GM13977 (cell line): ENCODE measurements at regions not wholly inside any gene's neighbourhood (a gene's known extent, or its start where the extent isn't known, plus 50 kb on each side); places are given as distances from the start of the nearest gene placed in this dataset.
"Not testable (repeated sequence)": the region's sequence is repeated elsewhere in the genome, so short reads cannot be mapped to it uniquely, and the experiment has no call there.

Experiments used
- DNase-seq: peaks from one replicate; pipeline ENCODE4 v3.0.0; 2012; ENCODE audit warnings: low spot score
- in situ Hi-C: fragments of 300-500 bp; cut with MboI; formaldehyde crosslinking; loops from one replicate; pipeline ENCODE4 v1.12.0; 2022; ENCODE audit warnings: low sequenced_read_pairs, low pct_unique_long_range_greater_than_20kb, mixed read lengths, inconsistent platforms; ENCODE audit not compliant: unreplicated experiment
- TF ChIP-seq, protein P1 (sequence below): IDR thresholded peaks from 2 replicates; pipeline ENCODE4 v1.5.1; 2012; ENCODE audit warnings: mild to moderate bottlenecking, control low read depth; ENCODE audit not compliant: insufficient read depth; ENCODE audit errors: extremely low read depth, missing control alignments

DNA sequence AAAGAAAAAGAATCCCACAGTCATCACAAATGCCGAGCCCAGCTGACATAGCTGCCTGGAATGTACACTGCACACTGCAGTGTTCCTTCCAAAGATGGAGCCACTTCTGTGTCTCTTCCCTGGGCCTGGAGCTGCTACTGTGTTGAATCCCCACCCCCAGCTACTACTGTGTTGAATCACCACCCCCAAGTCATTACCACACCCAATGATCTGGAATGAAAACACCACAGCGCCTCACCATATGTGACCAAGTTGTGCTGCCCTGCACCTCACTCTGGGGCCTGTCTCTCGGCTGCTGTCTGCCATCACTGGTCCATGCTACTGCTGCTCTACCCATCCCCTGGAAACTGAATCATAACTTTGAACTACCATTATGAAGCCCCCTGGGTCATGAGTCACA lies 861.2 kb downstream of the UQCRFS1 start:
- in situ Hi-C loops, result no loop called here
- TF ChIP-seq, protein P1, sequence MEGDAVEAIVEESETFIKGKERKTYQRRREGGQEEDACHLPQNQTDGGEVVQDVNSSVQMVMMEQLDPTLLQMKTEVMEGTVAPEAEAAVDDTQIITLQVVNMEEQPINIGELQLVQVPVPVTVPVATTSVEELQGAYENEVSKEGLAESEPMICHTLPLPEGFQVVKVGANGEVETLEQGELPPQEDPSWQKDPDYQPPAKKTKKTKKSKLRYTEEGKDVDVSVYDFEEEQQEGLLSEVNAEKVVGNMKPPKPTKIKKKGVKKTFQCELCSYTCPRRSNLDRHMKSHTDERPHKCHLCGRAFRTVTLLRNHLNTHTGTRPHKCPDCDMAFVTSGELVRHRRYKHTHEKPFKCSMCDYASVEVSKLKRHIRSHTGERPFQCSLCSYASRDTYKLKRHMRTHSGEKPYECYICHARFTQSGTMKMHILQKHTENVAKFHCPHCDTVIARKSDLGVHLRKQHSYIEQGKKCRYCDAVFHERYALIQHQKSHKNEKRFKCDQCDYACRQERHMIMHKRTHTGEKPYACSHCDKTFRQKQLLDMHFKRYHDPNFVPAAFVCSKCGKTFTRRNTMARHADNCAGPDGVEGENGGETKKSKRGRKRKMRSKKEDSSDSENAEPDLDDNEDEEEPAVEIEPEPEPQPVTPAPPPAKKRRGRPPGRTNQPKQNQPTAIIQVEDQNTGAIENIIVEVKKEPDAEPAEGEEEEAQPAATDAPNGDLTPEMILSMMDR, result no peak
- no peak for DNase-seq

DNA sequence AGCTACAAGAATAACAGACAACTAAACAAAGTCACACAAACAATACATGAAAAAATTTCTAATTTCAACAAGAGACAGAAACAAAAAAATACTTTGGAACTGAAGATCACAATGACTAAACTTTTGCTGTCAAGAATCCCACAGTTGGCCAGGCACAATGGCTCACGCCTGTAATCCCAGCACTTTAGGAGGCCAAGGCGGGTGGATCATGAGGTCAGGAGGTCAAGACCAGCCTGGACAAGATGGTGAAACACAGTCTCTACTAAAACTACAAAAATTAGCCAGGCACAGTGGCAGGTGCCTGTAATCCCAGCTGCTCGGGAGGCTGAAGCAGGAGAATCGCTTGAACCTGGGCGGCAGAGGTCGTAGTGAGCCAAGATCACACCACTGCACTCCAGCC lies 861.6 kb downstream of the UQCRFS1 start:
- DNase-seq, in situ Hi-C loops: not testable (repeated sequence)

DNA sequence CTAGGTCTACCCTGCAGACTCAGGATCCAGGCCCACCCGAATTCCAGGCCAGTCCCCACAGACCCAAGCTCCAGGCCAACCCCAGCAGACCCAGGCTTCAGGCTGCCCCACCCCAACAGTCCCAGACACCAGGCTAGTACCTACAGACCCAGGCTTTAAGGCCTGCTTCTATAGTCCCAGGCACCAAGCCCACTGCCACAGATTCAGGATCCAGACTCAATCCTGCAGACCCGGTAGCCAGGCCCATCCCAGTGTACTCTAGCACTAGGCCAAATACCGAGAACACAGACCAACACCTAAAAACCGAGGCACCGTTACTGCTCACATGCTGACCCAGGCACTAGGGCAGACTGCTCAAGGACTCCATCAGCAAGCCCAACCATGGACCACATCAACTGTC lies 862.3 kb downstream of the UQCRFS1 start:
- TF ChIP-seq, protein P1, result no peak
- in situ Hi-C loops, result no loop called here
- no peak for DNase-seq

DNA sequence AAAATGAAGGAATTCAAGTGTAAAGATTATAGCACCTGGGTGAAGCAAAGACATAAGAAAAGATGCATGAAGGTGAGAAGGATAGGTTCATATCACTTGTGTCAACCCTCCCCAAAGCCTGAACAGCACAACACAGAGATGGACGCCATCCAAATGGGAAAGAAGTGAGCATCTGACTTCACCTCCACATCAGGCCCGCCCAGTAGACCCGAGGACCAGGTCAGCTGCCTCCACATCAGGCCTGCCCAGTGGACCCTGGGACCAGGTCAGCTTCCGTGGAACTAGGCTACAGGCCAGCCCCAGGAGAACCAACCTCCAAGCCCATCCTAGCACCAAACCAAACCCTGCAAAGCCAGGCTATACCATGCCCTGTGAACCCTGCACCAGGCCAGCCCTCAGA lies 862.9 kb downstream of the UQCRFS1 start:
- in situ Hi-C loops, result no loop called here
- TF ChIP-seq, protein P1, result no peak
- no peak for DNase-seq

DNA sequence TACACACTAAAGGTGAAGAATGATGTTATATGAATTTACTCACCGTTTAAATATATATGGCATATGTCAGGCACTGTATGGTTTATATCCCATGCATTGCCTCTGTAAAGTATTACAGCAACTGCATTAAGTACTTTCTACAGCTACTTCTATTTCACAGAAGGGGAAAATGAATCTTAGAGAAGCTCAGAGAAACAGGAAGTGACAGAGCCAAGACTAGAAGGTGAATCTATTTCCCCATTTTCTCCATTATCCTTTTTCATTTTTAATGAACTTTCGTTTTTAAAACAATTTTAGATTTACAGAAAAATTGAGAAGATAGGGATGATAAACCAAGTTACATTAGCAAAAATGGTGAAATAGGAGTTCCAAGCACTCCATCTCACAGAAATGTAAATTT lies 863.3 kb downstream of the UQCRFS1 start:
- in situ Hi-C loops, result no loop called here
- DNase-seq, result no peak
- TF ChIP-seq, protein P1, result no peak

DNA sequence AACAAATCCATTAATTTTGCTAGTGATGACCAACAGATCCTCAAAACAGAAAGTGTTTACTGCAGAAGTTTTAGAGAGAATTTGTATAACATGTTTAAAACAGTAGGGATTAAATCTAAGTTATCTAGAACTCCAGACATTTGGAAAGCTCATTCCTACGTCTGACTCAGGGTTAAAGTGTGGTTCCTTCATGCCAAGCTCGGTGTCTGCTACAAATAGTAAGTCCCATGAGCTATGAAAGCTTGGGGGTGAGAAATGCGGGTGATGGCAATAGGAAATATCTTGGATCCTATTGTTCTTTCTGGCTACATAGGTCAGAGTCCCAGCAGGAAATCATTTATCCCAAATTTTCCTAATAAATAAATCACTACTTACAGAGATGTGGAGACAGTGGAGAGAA lies 867.1 kb downstream of the UQCRFS1 start:
- in situ Hi-C loops, result no loop called here
- TF ChIP-seq, protein P1, result no peak

DNA sequence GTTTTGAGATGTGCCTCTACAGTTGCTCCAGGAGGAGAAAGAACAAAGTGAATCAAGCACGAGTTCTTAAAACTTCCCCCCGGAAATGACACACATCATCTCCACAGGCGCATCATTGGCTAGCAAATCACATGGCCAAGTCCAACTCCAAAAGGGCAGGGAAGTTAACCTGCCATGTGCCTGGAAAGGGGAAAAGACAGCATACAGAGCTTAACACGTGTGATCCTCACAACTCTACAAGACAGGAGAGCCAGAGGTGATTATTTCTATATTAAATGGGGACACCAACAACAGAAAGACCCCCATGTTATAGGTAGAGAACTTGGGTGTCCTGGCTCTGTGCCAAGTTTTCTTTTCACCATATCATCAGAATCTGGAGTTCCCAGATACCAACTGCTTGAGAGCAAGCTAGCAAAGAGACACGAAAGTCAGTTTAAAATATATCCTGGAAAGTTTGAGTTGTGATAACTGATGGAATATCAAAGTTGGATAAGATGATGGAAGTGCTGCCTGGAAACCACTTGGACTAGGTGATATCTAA lies 871.1 kb downstream of the UQCRFS1 start:
- TF ChIP-seq, protein P1, result no peak
- DNase-seq, result no peak
- in situ Hi-C loops, result no loop called here

More for the DNA sequence above, 867.1 kb downstream of the UQCRFS1 start:
- no peak for DNase-seq
